ENCODE measurements at regions not wholly inside any gene's neighbourhood (a gene's known extent, or its start where the extent isn't known, plus 50 kb on each side); places are given as distances from the start of the nearest gene placed in this dataset.
"Not testable (repeated sequence)": the region's sequence is repeated elsewhere in the genome, so short reads cannot be mapped to it uniquely, and the experiment has no call there.

DNA sequence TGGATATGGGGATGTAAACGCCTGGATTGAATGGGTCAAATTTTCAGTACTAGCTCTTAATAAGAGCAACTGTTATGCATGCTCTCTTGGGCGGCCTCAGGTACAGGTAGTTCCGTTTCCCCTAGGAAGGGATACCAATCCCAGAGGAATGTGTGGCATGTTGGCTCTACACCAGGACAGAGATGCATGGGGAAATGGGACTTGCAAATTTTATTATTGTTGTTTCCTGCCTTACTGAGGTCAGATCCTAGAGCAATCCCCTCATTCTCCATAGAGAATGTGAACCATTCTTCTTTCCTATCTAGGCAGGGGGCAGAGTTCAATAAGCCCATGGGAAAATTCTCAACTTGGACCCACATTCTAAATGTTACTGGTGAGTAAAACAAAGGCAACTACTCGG lies 361.8 kb upstream of the FGF16 start:
- Histone ChIP-seq H3K36me3 (ENCODE audit: insufficient read depth, insufficient read length, low read length) (no peaks in the 10 kb centered on the region), H3K9me3 (ENCODE audit: insufficient read depth, low read length) (peaks cover 24% of the 10 kb centered on the region; the same call in 1 of the 2 replicates), H3K4me1 (ENCODE audit: insufficient read depth, insufficient read length) (no peaks in the 10 kb centered on the region), H3K27me3 (ENCODE audit: insufficient read depth, insufficient read length) (no peaks in the 10 kb centered on the region), H3K9ac (ENCODE audit: insufficient read length, low read depth) (no peak overlapping the region), H3K4me3 (ENCODE audit: insufficient read length, low read depth) (no peak overlapping the region)
- no peak for TF ChIP-seq YY1 (IDR thresholded peaks at IDR 0.05; ENCODE audit: insufficient read depth, insufficient read length)
- TF ChIP-seq SUZ12 (IDR thresholded peaks at IDR 0.05; ENCODE audit: extremely low read depth, insufficient read depth, insufficient read length): no peak
- TF ChIP-seq ZNF274 (IDR thresholded peaks at IDR 0.05; ENCODE audit: low read depth, low read length): no peak
- no peak for DNase-seq (ENCODE audit: low read depth, low spot score)

DNA sequence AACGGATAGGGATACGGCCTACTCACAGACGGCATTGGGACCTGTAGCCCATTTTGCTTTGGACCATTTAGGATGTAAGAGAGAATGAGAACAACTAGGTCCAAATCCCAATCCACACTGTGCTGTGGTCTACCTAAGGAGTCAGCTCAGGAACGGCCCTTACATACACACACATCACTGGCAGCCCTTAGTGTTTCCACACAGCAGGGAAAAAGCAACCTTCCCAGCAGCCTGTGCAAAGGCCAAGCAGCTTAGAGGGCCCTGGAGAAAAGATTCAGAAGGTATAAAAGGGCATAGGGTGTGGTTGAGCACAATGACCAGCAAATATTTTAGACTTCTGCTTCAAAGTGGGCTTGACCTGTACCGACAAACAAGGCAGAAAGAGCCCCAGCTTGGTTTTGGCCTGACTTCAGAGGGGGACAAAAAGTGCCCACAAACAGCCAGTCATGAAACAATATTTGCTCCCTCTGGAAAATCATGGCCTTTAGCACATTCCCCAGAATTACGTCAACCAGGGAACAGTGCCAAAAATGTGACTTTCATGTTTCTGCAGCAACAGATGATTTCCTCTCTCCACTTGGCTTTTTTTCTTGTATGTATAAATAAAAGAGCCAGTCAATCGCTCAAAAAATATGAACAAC lies 359.5 kb upstream of the FGF16 start:
- no peak overlapping the region for H3K4me3 ChIP-seq (ENCODE audit: insufficient read length, low read depth)
- H3K36me3 ChIP-seq (ENCODE audit: insufficient read depth, insufficient read length, low read length): no peaks in the 10 kb centered on the region
- H3K27me3 ChIP-seq (ENCODE audit: insufficient read depth, insufficient read length): no peaks in the 10 kb centered on the region
- H3K4me1 ChIP-seq (ENCODE audit: insufficient read depth, insufficient read length): no peaks in the 10 kb centered on the region
- H3K9me3 ChIP-seq (ENCODE audit: insufficient read depth, low read length): peaks cover 7% of the 10 kb centered on the region; the same call in 1 of the 2 replicates
- no peak overlapping the region for H3K9ac ChIP-seq (ENCODE audit: insufficient read length, low read depth)
- DNase-seq (ENCODE audit: low read depth, low spot score): no peak
- TF ChIP-seq YY1 (IDR thresholded peaks at IDR 0.05; ENCODE audit: insufficient read depth, insufficient read length) (no peak), ZNF274 (IDR thresholded peaks at IDR 0.05; ENCODE audit: low read depth, low read length) (no peak), SUZ12 (IDR thresholded peaks at IDR 0.05; ENCODE audit: extremely low read depth, insufficient read depth, insufficient read length) (no peak)

GRCh38 chrX:77088233-77088632 lies 359.0 kb upstream of the FGF16 start:
- H3K36me3 ChIP-seq (ENCODE audit: insufficient read depth, insufficient read length, low read length): no peaks in the 10 kb centered on the region
- H3K4me3 ChIP-seq (ENCODE audit: insufficient read length, low read depth): no peak overlapping the region
- no peak for DNase-seq (ENCODE audit: low read depth, low spot score)
- H3K4me1 ChIP-seq (ENCODE audit: insufficient read depth, insufficient read length): no peaks in the 10 kb centered on the region
- peaks cover 7% of the 10 kb centered on the region; the same call in 1 of the 2 replicates for H3K9me3 ChIP-seq (ENCODE audit: insufficient read depth, low read length)
- no peak overlapping the region for H3K9ac ChIP-seq (ENCODE audit: insufficient read length, low read depth)
- no peaks in the 10 kb centered on the region for H3K27me3 ChIP-seq (ENCODE audit: insufficient read depth, insufficient read length)
- TF ChIP-seq SUZ12 (IDR thresholded peaks at IDR 0.05; ENCODE audit: extremely low read depth, insufficient read depth, insufficient read length) (no peak), ZNF274 (IDR thresholded peaks at IDR 0.05; ENCODE audit: low read depth, low read length) (no peak), YY1 (IDR thresholded peaks at IDR 0.05; ENCODE audit: insufficient read depth, insufficient read length) (no peak)

- H3K4me1 ChIP-seq (ENCODE audit: insufficient read depth, insufficient read length): no peaks in the 10 kb centered on the region
- H3K27me3 ChIP-seq (ENCODE audit: insufficient read depth, insufficient read length): no peaks in the 10 kb centered on the region
- H3K36me3 ChIP-seq (ENCODE audit: insufficient read depth, insufficient read length, low read length): no peaks in the 10 kb centered on the region
- no peak overlapping the region for H3K9ac ChIP-seq (ENCODE audit: insufficient read length, low read depth)
- TF ChIP-seq ZNF274 (IDR thresholded peaks at IDR 0.05; ENCODE audit: low read depth, low read length) (no peak), SUZ12 (IDR thresholded peaks at IDR 0.05; ENCODE audit: extremely low read depth, insufficient read depth, insufficient read length) (no peak), YY1 (IDR thresholded peaks at IDR 0.05; ENCODE audit: insufficient read depth, insufficient read length) (no peak)
- no peak for DNase-seq (ENCODE audit: low read depth, low spot score)
- H3K9me3 ChIP-seq (ENCODE audit: insufficient read depth, low read length): no peaks in the 10 kb centered on the region
- H3K4me3 ChIP-seq (ENCODE audit: insufficient read length, low read depth): no peak overlapping the region
These were observed 332.7 kb upstream of the FGF16 start for GRCh38 chrX:77114501-77114900.

DNA sequence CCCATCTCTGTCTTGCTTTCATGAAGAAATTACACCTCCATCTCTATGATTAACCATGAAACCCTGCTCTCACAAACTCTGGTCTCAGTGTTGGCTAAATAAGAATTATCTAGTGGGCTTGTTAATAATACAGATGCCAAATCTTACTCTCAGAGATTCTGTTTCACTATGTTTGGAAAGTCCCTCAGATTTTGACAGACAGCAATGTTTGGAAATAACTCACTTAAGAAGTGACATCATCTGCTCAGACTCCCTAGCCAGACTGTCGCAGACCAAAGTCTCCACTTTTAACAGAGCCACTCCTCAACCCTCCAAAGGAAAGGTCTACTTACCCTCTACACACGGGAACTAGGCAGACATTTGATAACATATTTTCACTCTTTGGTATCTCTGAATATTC lies 328.5 kb upstream of the FGF16 start:
- TF ChIP-seq ZNF274 (IDR thresholded peaks at IDR 0.05; ENCODE audit: low read depth, low read length) (no peak), YY1 (IDR thresholded peaks at IDR 0.05; ENCODE audit: insufficient read depth, insufficient read length) (no peak)
- H3K4me1 ChIP-seq (ENCODE audit: insufficient read depth, insufficient read length): no peaks in the 10 kb centered on the region

DNA sequence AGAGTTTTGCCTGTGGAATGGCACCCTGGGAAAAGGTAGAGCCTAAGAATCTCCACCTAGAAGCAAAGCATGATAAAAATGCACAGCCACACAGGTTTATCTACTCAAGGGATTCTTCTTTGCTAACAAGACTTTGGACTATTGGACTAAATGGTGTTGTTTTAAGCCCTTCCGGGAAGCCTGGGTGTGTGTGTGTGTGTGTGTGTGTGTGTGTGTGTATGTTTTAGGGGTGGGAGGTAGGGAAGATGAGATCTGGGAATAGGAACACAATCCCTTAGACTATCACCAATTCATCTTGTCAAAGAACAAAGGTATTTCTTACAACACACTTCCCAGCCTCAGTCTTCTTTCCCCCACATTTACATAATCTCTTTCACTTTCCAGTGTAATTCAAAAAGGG lies 327.5 kb upstream of the FGF16 start:
- no peak overlapping the region for H3K9ac ChIP-seq (ENCODE audit: insufficient read length, low read depth)
- H3K4me3 ChIP-seq (ENCODE audit: insufficient read length, low read depth): no peak overlapping the region
- no peaks in the 10 kb centered on the region for H3K4me1 ChIP-seq (ENCODE audit: insufficient read depth, insufficient read length)
- DNase-seq (ENCODE audit: low read depth, low spot score): no peak
- TF ChIP-seq YY1 (IDR thresholded peaks at IDR 0.05; ENCODE audit: insufficient read depth, insufficient read length) (no peak), SUZ12 (IDR thresholded peaks at IDR 0.05; ENCODE audit: extremely low read depth, insufficient read depth, insufficient read length) (no peak), ZNF274 (IDR thresholded peaks at IDR 0.05; ENCODE audit: low read depth, low read length) (no peak)
- H3K27me3 ChIP-seq (ENCODE audit: insufficient read depth, insufficient read length): no peaks in the 10 kb centered on the region
- H3K36me3 ChIP-seq (ENCODE audit: insufficient read depth, insufficient read length, low read length): no peaks in the 10 kb centered on the region
- H3K9me3 ChIP-seq (ENCODE audit: insufficient read depth, low read length): no peaks in the 10 kb centered on the region

More for the DNA sequence above, 328.5 kb upstream of the FGF16 start:
- DNase-seq (ENCODE audit: low read depth, low spot score): no peak
- H3K9ac ChIP-seq (ENCODE audit: insufficient read length, low read depth): no peak overlapping the region
- no peaks in the 10 kb centered on the region for H3K36me3 ChIP-seq (ENCODE audit: insufficient read depth, insufficient read length, low read length)
- no peak overlapping the region for H3K4me3 ChIP-seq (ENCODE audit: insufficient read length, low read depth)
- no peaks in the 10 kb centered on the region for H3K9me3 ChIP-seq (ENCODE audit: insufficient read depth, low read length)
- H3K27me3 ChIP-seq (ENCODE audit: insufficient read depth, insufficient read length): no peaks in the 10 kb centered on the region

DNA sequence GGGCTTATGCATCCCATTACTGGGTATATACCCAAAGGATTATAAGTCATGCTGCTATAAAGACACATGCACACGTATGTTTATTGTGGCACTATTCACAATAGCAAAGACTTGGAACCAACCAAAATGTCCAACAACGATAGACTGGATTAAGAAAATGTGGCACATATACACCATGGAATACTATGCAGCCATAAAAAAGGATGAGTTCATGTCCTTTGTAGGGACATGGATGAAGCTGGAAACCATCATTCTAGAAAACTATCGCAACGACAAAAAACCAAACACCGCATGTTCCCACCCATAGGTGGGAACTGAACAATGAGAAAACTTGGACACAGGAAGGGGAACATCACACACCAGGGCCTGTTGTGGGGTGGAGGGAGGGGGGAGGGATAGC lies 323.3 kb upstream of the FGF16 start:
- H3K4me3 ChIP-seq (ENCODE audit: insufficient read length, low read depth); DNase-seq (ENCODE audit: low read depth, low spot score); H3K4me1 ChIP-seq (ENCODE audit: insufficient read depth, insufficient read length); H3K9ac ChIP-seq (ENCODE audit: insufficient read length, low read depth); H3K27me3 ChIP-seq (ENCODE audit: insufficient read depth, insufficient read length); H3K36me3 ChIP-seq (ENCODE audit: insufficient read depth, insufficient read length, low read length); H3K9me3 ChIP-seq (ENCODE audit: insufficient read depth, low read length): not testable (repeated sequence)

GRCh38 chrX:77127571-77127970 lies 319.6 kb upstream of the FGF16 start:
- H3K9ac ChIP-seq (ENCODE audit: insufficient read length, low read depth); H3K9me3 ChIP-seq (ENCODE audit: insufficient read depth, low read length); H3K27me3 ChIP-seq (ENCODE audit: insufficient read depth, insufficient read length); DNase-seq (ENCODE audit: low read depth, low spot score); H3K36me3 ChIP-seq (ENCODE audit: insufficient read depth, insufficient read length, low read length); H3K4me3 ChIP-seq (ENCODE audit: insufficient read length, low read depth); H3K4me1 ChIP-seq (ENCODE audit: insufficient read depth, insufficient read length): not testable (repeated sequence)

All from NT2/D1 (cell line).